T-cell (primary cell): ENCODE measurements at regions not wholly inside any gene's neighbourhood (a gene's known extent, or its start where the extent isn't known, plus 50 kb on each side); places are given as distances from the start of the nearest gene placed in this dataset.

ENCODE experiments used
- ATAC-seq, 4 experiments: fragments of 200-7000 bp in 3 of 4; fragments of 150-1000 bp in 1 of 4; cut with Tn5 transposase; replicated peaks in 1 of 4; 1 replicate in 3 of 4; 2 replicates in 1 of 4; pipeline ENCODE4 v1.10.0; 2021; ENCODE audit warnings: moderate library complexity in 3 of 4, mild to moderate bottlenecking in 2 of 4, moderate number of reproducible peaks in 1 of 4
- CTCF ChIA-PET, 2 donors: fragments of 300-600 bp; sonication (Branson Sonifier 250); formaldehyde crosslinking; loops; one replicate each; lab custom pipeline; 2022; ENCODE audit warnings: antibody characterized with exemption in 2 of 2; lab: Charles Lee
- POLR2A ChIA-PET, 2 donors: fragments of 300-600 bp; sonication (Branson Sonifier 250); formaldehyde crosslinking; loops; one replicate each; lab custom pipeline; 2022; ENCODE audit warnings: antibody characterized with exemption in 2 of 2; lab: Charles Lee
- DNase-seq, 35 experiments: peaks; one replicate each; pipeline versions ENCODE4 v3.0.0 to v3.0.0-alpha.2; 2013 to 2023
- H3K27ac ChIP-seq: one replicate; pipeline ENCODE4 v1.5.1; 2013; ENCODE audit warnings: low read length
- H3K27me3 ChIP-seq, 2 experiments: replicated peaks in 1 of 2; 1 replicate in 1 of 2; 2 replicates in 1 of 2; pipeline versions ENCODE4 v1.6.1 to v1.7.0; 2013; ENCODE audit warnings: low read length in 1 of 2, mixed read lengths in 1 of 2; ENCODE audit not compliant: control insufficient read depth in 2 of 2, insufficient read depth in 2 of 2; ENCODE audit errors: extremely low read depth in 1 of 2
- H3K36me3 ChIP-seq, 2 donors: 1 replicate in 1 of 2; 2 replicates in 1 of 2; pipeline versions ENCODE4 v1.6.1 to v1.7.0; 2013; ENCODE audit warnings: low read length in 1 of 2; ENCODE audit not compliant: control insufficient read depth in 2 of 2, insufficient read depth in 1 of 2; ENCODE audit errors: extremely low read depth in 1 of 2
- H3K4me1 ChIP-seq, 2 experiments: 1 replicate in 1 of 2; 2 replicates in 1 of 2; pipeline versions ENCODE4 v1.6.1 to v1.7.0; 2013; ENCODE audit warnings: low read length in 2 of 2, mixed read lengths in 1 of 2; ENCODE audit not compliant: insufficient read depth in 2 of 2, control insufficient read depth in 1 of 2; ENCODE audit errors: extremely low read depth in 1 of 2
- H3K4me3 ChIP-seq, 2 donors: 1 replicate in 1 of 2; 2 replicates in 1 of 2; pipeline versions ENCODE4 v1.5.1 to v1.7.0; 2013; ENCODE audit warnings: mild to moderate bottlenecking in 2 of 2, low read length in 1 of 2, moderate library complexity in 1 of 2; ENCODE audit not compliant: control insufficient read depth in 1 of 2; ENCODE audit errors: extremely low read depth in 1 of 2
- H3K9me3 ChIP-seq: 2 replicates; pipeline ENCODE4 v1.7.0; 2013
- H3K27ac Mint-ChIP-seq, 2 donors: one replicate each; pipeline ENCODE4 v1.8.0; 2020 to 2021; ENCODE audit warnings: mild to moderate bottlenecking in 2 of 2, mixed read lengths in 2 of 2
- H3K27me3 Mint-ChIP-seq, 2 donors: one replicate each; pipeline ENCODE4 v1.8.0; 2021 to 2022; ENCODE audit warnings: mixed read lengths in 2 of 2
- H3K36me3 Mint-ChIP-seq: one replicate; pipeline ENCODE4 v1.8.0; 2021; ENCODE audit warnings: mixed read lengths
- H3K4me1 Mint-ChIP-seq, 3 donors: one replicate each; pipeline ENCODE4 v1.8.0; 2020 to 2022; ENCODE audit warnings: mixed read lengths in 3 of 3, mild to moderate bottlenecking in 1 of 3
- H3K4me3 Mint-ChIP-seq, 3 donors: one replicate each; pipeline ENCODE4 v1.8.0; 2020 to 2022; ENCODE audit warnings: mild to moderate bottlenecking in 3 of 3, mixed read lengths in 3 of 3, moderate library complexity in 3 of 3
- H3K9me3 Mint-ChIP-seq, 3 donors: one replicate each; pipeline ENCODE4 v1.8.0; 2020 to 2022; ENCODE audit warnings: mixed read lengths in 3 of 3
- WGBS: methylation state at CpG from one replicate; pipeline ENCODE4 v1.1.5; 2013; ENCODE audit warnings: missing lambda C conversion rate; ENCODE audit not compliant: insufficient coverage; 5-methylcytosine and 5-hydroxymethylcytosine counted together

- Mint-ChIP-seq H3K4me1 (no peaks in the 10 kb centered on the region), H3K27ac (no peak overlapping the region), H3K4me3 (no peak overlapping the region), H3K36me3 (no peaks in the 10 kb centered on the region), H3K27me3 (peaks cover 0 to 6% of the 10 kb centered on the region in 2 donors), H3K9me3 (peaks cover 0 to 8% (median 4%) of the 10 kb centered on the region in 3 donors)
- Histone ChIP-seq H3K4me3 (no peak overlapping the region), H3K27me3 (peaks cover 0 to 9% of the 10 kb centered on the region in 2 experiments), H3K27ac (no peak overlapping the region), H3K9me3 (no peaks in the 10 kb centered on the region), H3K4me1 (no peaks in the 10 kb centered on the region), H3K36me3 (no peaks in the 10 kb centered on the region)
- DNase-seq (no peak), ATAC-seq (no peak)
- POLR2A ChIA-PET, result no interaction called here
- CTCF ChIA-PET, result no interaction called here
- WGBS, result 90% methylated on average over 3 of the region's 5 CpGs
These were observed 129.3 kb upstream of the STC2 start for GRCh38 chr5:173457482-173457881.

- peaks cover 0 to 9% of the 10 kb centered on the region in 2 experiments for H3K27me3 ChIP-seq
- DNase-seq (no peak), ATAC-seq (no peak)
- peaks cover 0 to 4% (median 0%) of the 10 kb centered on the region in 3 donors for H3K9me3 Mint-ChIP-seq
- ChIA-PET POLR2A (no interaction called here), CTCF (no interaction called here)
- H3K4me3 ChIP-seq, result no peak overlapping the region
- no peaks in the 10 kb centered on the region for H3K4me1 Mint-ChIP-seq
- H3K36me3 ChIP-seq, result no peaks in the 10 kb centered on the region
- whole genome bisulfite sequencing, result 83% methylated on average over 2 of the region's 5 CpGs
- no peak overlapping the region for H3K27ac Mint-ChIP-seq
- H3K36me3 Mint-ChIP-seq, result no peaks in the 10 kb centered on the region
- H3K27ac ChIP-seq, result no peak overlapping the region
- no peaks in the 10 kb centered on the region for H3K4me1 ChIP-seq
- H3K9me3 ChIP-seq, result no peaks in the 10 kb centered on the region
- H3K27me3 Mint-ChIP-seq, result peaks cover 0 to 6% of the 10 kb centered on the region in 2 donors
- no peak overlapping the region for H3K4me3 Mint-ChIP-seq
These were observed 128.5 kb upstream of the STC2 start for GRCh38 chr5:173456751-173457171.

- Mint-ChIP-seq H3K27ac (no peak overlapping the region), H3K4me1 (no peaks in the 10 kb centered on the region), H3K4me3 (no peak overlapping the region), H3K9me3 (peaks cover 0 to 4% (median 0%) of the 10 kb centered on the region in 3 donors), H3K27me3 (peaks cover 0 to 6% of the 10 kb centered on the region in 2 donors), H3K36me3 (no peaks in the 10 kb centered on the region)
- H3K27ac ChIP-seq, result no peak overlapping the region
- POLR2A ChIA-PET, result no interaction called here
- no peaks in the 10 kb centered on the region for H3K9me3 ChIP-seq
- no peak for ATAC-seq
- WGBS, result 92% methylated on average over 2 of the region's 4 CpGs
- no peak for DNase-seq
- no peaks in the 10 kb centered on the region for H3K4me1 ChIP-seq
- no peak overlapping the region for H3K4me3 ChIP-seq
- no peaks in the 10 kb centered on the region for H3K36me3 ChIP-seq
- peaks cover 0 to 6% of the 10 kb centered on the region in 2 experiments for H3K27me3 ChIP-seq
- CTCF ChIA-PET, result no interaction called here
These were observed 128.0 kb upstream of the STC2 start for GRCh38 chr5:173456181-173456580.

DNA sequence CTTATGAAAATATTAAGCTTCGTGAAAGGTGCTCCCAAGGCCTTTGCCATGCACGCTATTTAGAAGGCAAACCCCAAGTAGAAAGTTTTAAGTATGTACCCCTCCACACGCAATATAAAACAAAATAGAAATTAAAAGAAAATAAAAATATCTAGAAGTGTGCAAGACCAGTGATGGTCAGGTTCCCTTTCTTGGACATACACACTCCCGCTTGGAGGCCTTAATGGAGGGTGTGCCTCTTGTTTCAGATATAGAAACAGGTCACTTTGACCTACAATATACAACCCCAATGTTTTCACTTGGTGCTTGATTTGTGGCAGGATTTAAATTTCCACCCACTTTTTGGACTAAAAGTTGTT is 127.4 kb upstream of the STC2 start:
- Mint-ChIP-seq H3K4me3 (no peak overlapping the region), H3K27ac (no peak overlapping the region), H3K36me3 (no peaks in the 10 kb centered on the region), H3K9me3 (peaks cover 0 to 4% (median 0%) of the 10 kb centered on the region in 3 donors), H3K27me3 (peaks cover 0 to 6% of the 10 kb centered on the region in 2 donors), H3K4me1 (no peaks in the 10 kb centered on the region)
- H3K36me3 ChIP-seq, result no peaks in the 10 kb centered on the region
- no peaks in the 10 kb centered on the region for H3K4me1 ChIP-seq
- no peak overlapping the region for H3K27ac ChIP-seq
- DNase-seq (no peak), ATAC-seq (no peak)
- ChIA-PET CTCF (no interaction called here), POLR2A (no interaction called here)
- no peaks in the 10 kb centered on the region for H3K9me3 ChIP-seq
- no CpG with 5 or more reads among the region's 4 CpGs for WGBS
- H3K27me3 ChIP-seq, result peaks cover 0 to 6% of the 10 kb centered on the region in 2 experiments
- H3K4me3 ChIP-seq, result no peak overlapping the region

- Histone ChIP-seq H3K4me1 (no peaks in the 10 kb centered on the region), H3K9me3 (no peaks in the 10 kb centered on the region), H3K27me3 (peaks cover 0 to under 1% of the 10 kb centered on the region in 2 experiments), H3K36me3 (no peaks in the 10 kb centered on the region), H3K4me3 (no peak overlapping the region), H3K27ac (no peak overlapping the region)
- H3K9me3 Mint-ChIP-seq, result peaks cover 0 to 4% (median 0%) of the 10 kb centered on the region in 3 donors
- H3K36me3 Mint-ChIP-seq, result no peaks in the 10 kb centered on the region
- WGBS, result 77% methylated on average over 9 of the region's 10 CpGs
- H3K4me1 Mint-ChIP-seq, result no peaks in the 10 kb centered on the region
- ChIA-PET POLR2A (no interaction called here), CTCF (no interaction called here)
- H3K27ac Mint-ChIP-seq, result no peak overlapping the region
- ATAC-seq (no peak), DNase-seq (no peak)
- H3K27me3 Mint-ChIP-seq, result peaks cover 0 to 6% of the 10 kb centered on the region in 2 donors
- no peak overlapping the region for H3K4me3 Mint-ChIP-seq
These were observed 126.8 kb upstream of the STC2 start for GRCh38 chr5:173454736-173455598.

DNA sequence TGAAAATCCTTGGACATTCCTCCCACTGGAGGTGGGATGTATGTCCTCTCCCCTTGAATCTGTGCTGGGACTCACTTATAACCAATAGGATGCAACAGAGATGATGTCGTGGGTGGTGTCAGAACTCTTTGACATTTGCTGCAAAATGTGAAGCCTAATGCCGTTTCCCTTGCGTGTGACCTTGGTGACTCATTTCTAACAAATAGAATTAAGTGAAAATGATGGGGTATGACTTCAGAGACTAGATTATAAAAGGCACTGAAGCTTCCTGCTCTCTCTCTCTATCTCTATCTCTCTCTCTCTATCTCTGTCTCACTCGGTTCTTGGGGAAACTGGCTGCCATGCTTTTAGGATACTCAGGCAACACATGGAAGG is 126.1 kb upstream of the STC2 start:
- 78% methylated on average over 1 of the region's 4 CpGs for WGBS
- no peak overlapping the region for H3K27ac ChIP-seq
- no peaks in the 10 kb centered on the region for H3K27me3 ChIP-seq
- POLR2A ChIA-PET, result no interaction called here
- no peaks in the 10 kb centered on the region for H3K36me3 Mint-ChIP-seq
- H3K27me3 Mint-ChIP-seq, result peaks cover 0 to 6% of the 10 kb centered on the region in 2 donors
- no peaks in the 10 kb centered on the region for H3K36me3 ChIP-seq
- no peaks in the 10 kb centered on the region for H3K4me1 ChIP-seq
- no peaks in the 10 kb centered on the region for H3K9me3 ChIP-seq
- no peak for DNase-seq
- peaks cover 0 to 4% (median 0%) of the 10 kb centered on the region in 3 donors for H3K9me3 Mint-ChIP-seq
- CTCF ChIA-PET, result no interaction called here
- H3K4me1 Mint-ChIP-seq, result no peaks in the 10 kb centered on the region
- H3K4me3 ChIP-seq, result no peak overlapping the region
- H3K27ac Mint-ChIP-seq, result no peak overlapping the region
- ATAC-seq, result no peak
- H3K4me3 Mint-ChIP-seq, result no peak overlapping the region
